ENCODE measurements at regions not wholly inside any gene's neighbourhood (a gene's known extent, or its start where the extent isn't known, plus 50 kb on each side); places are given as distances from the start of the nearest gene placed in this dataset.

DNA sequence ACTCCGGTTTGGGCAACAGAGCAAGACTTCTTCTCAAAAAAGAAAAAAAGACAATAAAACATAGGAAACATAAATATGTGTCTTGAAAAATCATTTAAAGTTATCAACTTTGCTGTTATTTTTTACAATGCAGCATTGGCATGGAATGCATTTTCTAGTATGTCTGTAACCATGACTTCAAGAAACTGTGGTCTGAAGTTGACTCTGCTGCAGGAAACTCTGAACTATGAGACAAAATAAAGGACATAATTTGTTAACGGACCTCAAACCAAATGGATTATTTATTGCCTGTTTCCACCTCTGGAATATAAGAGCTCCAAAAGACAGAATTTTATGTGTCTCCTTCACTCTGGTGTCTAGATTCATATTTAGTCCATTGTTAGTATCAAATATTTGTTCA lies 79.1 kb downstream of the TRIB2 start:
- Histone ChIP-seq H3K79me2 (ENCODE audit: insufficient read depth) (no peaks in the 10 kb centered on the region), H4K20me1 (ENCODE audit: insufficient read depth) (no peaks in the 10 kb centered on the region), H3K4me1 (ENCODE audit: insufficient read depth) (peaks cover 12% of the 10 kb centered on the region), H3K27me3 (replicated peaks; ENCODE audit: insufficient read depth) (no peaks in the 10 kb centered on the region), H3F3A (ENCODE audit: insufficient read depth) (peaks cover 10% of the 10 kb centered on the region; the same call in 1 of the 2 replicates), H3K27ac (no peak overlapping the region), H3K9ac (no peak overlapping the region), H3K4me2 (ENCODE audit: unreplicated experiment) (no peak overlapping the region), H3K9me3 (ENCODE audit: low read depth) (no peaks in the 10 kb centered on the region), H2AFZ (no peak overlapping the region), H3K9me2 (ENCODE audit: insufficient read depth) (no peaks in the 10 kb centered on the region), H3K4me3 (no peak overlapping the region), H3K36me3 (ENCODE audit: low read depth) (no peaks in the 10 kb centered on the region)
- whole genome bisulfite sequencing, 2 experiments (ENCODE audit: low coverage in 1 of 2, low lambda C conversion rate in 2 of 2, missing lambda C conversion rate in 2 of 2) = 55 to 64% methylated on average over 2 of the region's 2 CpGs
- in situ Hi-C loops (cut with MboI) = no loop called here
- DNase-seq = no peak
- TF ChIP-seq EZH2phosphoT487 (IDR thresholded peaks at IDR 0.05; ENCODE audit: insufficient read depth, low read depth) (no peak), EZH2 (IDR thresholded peaks at IDR 0.05; ENCODE audit: insufficient read depth, poor library complexity, severe bottlenecking) (no peak)

DNA sequence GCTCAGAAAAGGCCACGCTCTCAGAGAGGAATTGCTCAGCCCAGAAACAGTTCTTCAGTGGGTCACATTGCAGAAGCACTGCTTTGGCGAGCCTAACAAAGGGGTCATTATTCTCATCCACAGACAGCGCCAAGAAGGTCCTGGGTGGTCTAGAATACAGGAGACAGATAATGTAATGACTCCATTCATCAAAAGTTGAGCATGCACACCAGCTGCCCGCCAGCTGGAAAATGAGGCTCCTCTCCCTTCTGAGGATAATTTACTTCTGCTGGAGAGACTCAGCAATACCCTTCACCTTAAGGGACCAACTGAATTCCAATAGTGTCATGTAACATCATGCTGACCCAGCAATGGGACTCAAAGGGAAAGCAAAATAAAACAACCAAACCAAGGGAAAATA lies 79.9 kb downstream of the TRIB2 start:
- no peaks in the 10 kb centered on the region for H3K36me3 ChIP-seq (ENCODE audit: low read depth)
- H3K4me1 ChIP-seq (ENCODE audit: insufficient read depth) = peaks cover 12% of the 10 kb centered on the region
- in situ Hi-C loops (cut with MboI) = no loop called here
- no peak for DNase-seq
- no peak overlapping the region for H3K4me3 ChIP-seq
- H3K9me3 ChIP-seq (ENCODE audit: low read depth) = no peaks in the 10 kb centered on the region
- 68 to 74% methylated on average over 4 of the region's 4 CpGs for WGBS, 2 experiments (ENCODE audit: low coverage in 1 of 2, low lambda C conversion rate in 2 of 2, missing lambda C conversion rate in 2 of 2)
- no peak overlapping the region for H3K4me2 ChIP-seq (ENCODE audit: unreplicated experiment)
- no peaks in the 10 kb centered on the region for H3K27me3 ChIP-seq (replicated peaks; ENCODE audit: insufficient read depth)
- H3K79me2 ChIP-seq (ENCODE audit: insufficient read depth) = no peaks in the 10 kb centered on the region
- no peaks in the 10 kb centered on the region for H3K9me2 ChIP-seq (ENCODE audit: insufficient read depth)
- no peak overlapping the region for H3K9ac ChIP-seq
- H3K27ac ChIP-seq = no peak overlapping the region
- no peak for TF ChIP-seq EZH2phosphoT487 (IDR thresholded peaks at IDR 0.05; ENCODE audit: insufficient read depth, low read depth)
- TF ChIP-seq EZH2 (IDR thresholded peaks at IDR 0.05; ENCODE audit: insufficient read depth, poor library complexity, severe bottlenecking) = no peak
- no peak overlapping the region for H2AFZ ChIP-seq
- H4K20me1 ChIP-seq (ENCODE audit: insufficient read depth) = no peaks in the 10 kb centered on the region
- peaks cover 10% of the 10 kb centered on the region; the same call in 1 of the 2 replicates for H3F3A ChIP-seq (ENCODE audit: insufficient read depth)

DNA sequence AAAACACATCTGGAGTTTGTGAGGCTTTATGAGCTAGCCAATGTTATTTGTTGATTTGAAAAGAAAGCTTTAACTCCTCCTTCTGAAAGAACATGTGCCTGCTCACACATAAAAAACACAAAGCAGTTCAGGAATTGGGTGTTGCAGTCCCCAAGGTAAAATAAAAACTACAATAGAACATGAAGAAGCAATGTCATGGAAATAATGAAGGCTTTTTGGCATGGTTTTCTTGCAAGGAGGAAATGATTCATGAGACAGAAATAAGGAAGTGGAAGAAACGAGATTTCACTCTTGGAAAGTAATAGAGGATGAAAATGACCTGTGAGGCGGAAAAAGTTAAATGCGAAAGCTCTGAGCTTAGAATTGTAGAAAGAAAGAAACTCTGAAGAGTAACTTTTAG lies 81.1 kb downstream of the TRIB2 start:
- H3K4me2 ChIP-seq (ENCODE audit: unreplicated experiment) = peak overlapping the region; percentile 46
- H3K9me3 ChIP-seq (ENCODE audit: low read depth) = no peaks in the 10 kb centered on the region
- peak overlapping the region; percentile 28 for H2AFZ ChIP-seq
- H3K79me2 ChIP-seq (ENCODE audit: insufficient read depth) = no peaks in the 10 kb centered on the region
- H3K9me2 ChIP-seq (ENCODE audit: insufficient read depth) = no peaks in the 10 kb centered on the region
- peak; percentile 78 for DNase-seq
- 42 to 54% methylated on average over 3 of the region's 3 CpGs for WGBS, 2 experiments (ENCODE audit: low coverage in 1 of 2, low lambda C conversion rate in 2 of 2, missing lambda C conversion rate in 2 of 2)
- no peak for TF ChIP-seq EZH2phosphoT487 (IDR thresholded peaks at IDR 0.05; ENCODE audit: insufficient read depth, low read depth)
- no peak for TF ChIP-seq EZH2 (IDR thresholded peaks at IDR 0.05; ENCODE audit: insufficient read depth, poor library complexity, severe bottlenecking)
- H3K9ac ChIP-seq = no peak overlapping the region
- no peaks in the 10 kb centered on the region for H3K36me3 ChIP-seq (ENCODE audit: low read depth)
- H3K4me3 ChIP-seq = no peak overlapping the region
- peaks cover 12% of the 10 kb centered on the region for H3K4me1 ChIP-seq (ENCODE audit: insufficient read depth)
- no peaks in the 10 kb centered on the region for H4K20me1 ChIP-seq (ENCODE audit: insufficient read depth)
- in situ Hi-C loops (cut with MboI) = no loop called here
- H3K27ac ChIP-seq = peak overlapping the region; percentile 40
- peaks cover 13% of the 10 kb centered on the region; the same call in 1 of the 2 replicates for H3F3A ChIP-seq (ENCODE audit: insufficient read depth)
- H3K27me3 ChIP-seq (replicated peaks; ENCODE audit: insufficient read depth) = no peaks in the 10 kb centered on the region

DNA sequence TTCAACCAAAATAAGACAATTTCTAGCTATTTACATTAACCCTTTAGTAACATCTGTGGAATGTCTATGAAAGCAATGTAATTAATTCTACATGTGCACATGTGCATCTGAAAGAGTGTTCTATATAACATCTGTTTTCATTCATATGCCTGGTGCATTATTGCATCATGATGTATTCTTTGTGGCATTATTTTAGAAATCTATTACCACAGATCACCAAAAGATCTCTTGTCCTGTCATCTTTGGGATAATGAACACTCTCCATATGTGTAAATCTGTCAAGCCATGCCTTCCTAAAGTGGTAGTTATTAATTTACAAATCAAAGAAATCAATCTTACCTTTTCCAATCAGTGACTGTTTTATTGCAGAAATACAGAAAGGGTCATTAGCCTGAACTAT lies 86.9 kb downstream of the TRIB2 start:
- Histone ChIP-seq H3K9me3 (ENCODE audit: low read depth) (no peaks in the 10 kb centered on the region), H3K4me3 (no peak overlapping the region), H3F3A (ENCODE audit: insufficient read depth) (peaks cover 19% of the 10 kb centered on the region), H3K27me3 (replicated peaks; ENCODE audit: insufficient read depth) (no peaks in the 10 kb centered on the region), H3K79me2 (ENCODE audit: insufficient read depth) (no peaks in the 10 kb centered on the region), H3K4me1 (ENCODE audit: insufficient read depth) (peaks cover 29% of the 10 kb centered on the region), H3K9me2 (ENCODE audit: insufficient read depth) (no peaks in the 10 kb centered on the region), H3K36me3 (ENCODE audit: low read depth) (no peaks in the 10 kb centered on the region), H2AFZ (no peak overlapping the region), H3K27ac (no peak overlapping the region), H4K20me1 (ENCODE audit: insufficient read depth) (no peaks in the 10 kb centered on the region), H3K4me2 (ENCODE audit: unreplicated experiment) (peak overlapping the region; percentile 18), H3K9ac (no peak overlapping the region)
- in situ Hi-C loops (cut with MboI) = no loop called here
- TF ChIP-seq EZH2phosphoT487 (IDR thresholded peaks at IDR 0.05; ENCODE audit: insufficient read depth, low read depth) (no peak), EZH2 (IDR thresholded peaks at IDR 0.05; ENCODE audit: insufficient read depth, poor library complexity, severe bottlenecking) (no peak)
- DNase-seq = peak; percentile 44

All from GM23248 (cell line).